ENCODE measurements at regions not wholly inside any gene's neighbourhood (a gene's known extent, or its start where the extent isn't known, plus 50 kb on each side); places are given as distances from the start of the nearest gene placed in this dataset.

DNA sequence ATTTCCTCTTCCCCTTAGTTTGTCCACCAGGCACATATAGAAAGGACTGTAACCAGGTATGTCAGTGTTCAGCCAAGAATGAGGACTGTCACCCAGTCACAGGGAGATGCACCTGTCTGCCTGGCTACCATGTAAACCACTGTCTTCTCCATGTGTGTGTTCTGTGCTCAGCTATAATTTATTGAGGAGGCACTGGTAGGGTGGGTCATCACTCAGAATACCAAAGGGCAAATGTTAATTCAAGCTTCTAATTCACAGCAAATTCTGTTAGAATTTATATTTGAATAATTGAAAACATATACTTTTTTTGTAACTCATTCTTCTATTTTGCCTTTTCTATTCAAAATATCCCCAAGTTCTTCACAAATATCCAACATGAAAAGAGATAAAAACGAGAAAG lies 780.4 kb downstream of the MECOM start:
- H3K4me2 ChIP-seq (ENCODE audit: low read length) = no peak overlapping the region
- H3K9ac ChIP-seq (ENCODE audit: low read length) = no peak overlapping the region
- no peaks in the 10 kb centered on the region for H3K27me3 ChIP-seq (ENCODE audit: insufficient read depth, low read depth, low read length)
- H4K20me1 ChIP-seq (ENCODE audit: insufficient read depth) = no peaks in the 10 kb centered on the region
- H3K4me3 ChIP-seq (ENCODE audit: low read length) = no peak overlapping the region
- H3K9me3 ChIP-seq (ENCODE audit: low read length) = no peaks in the 10 kb centered on the region
- H3K79me2 ChIP-seq (replicated peaks; ENCODE audit: insufficient read depth, low read length) = no peaks in the 10 kb centered on the region
- TF ChIP-seq, protein P1, sequence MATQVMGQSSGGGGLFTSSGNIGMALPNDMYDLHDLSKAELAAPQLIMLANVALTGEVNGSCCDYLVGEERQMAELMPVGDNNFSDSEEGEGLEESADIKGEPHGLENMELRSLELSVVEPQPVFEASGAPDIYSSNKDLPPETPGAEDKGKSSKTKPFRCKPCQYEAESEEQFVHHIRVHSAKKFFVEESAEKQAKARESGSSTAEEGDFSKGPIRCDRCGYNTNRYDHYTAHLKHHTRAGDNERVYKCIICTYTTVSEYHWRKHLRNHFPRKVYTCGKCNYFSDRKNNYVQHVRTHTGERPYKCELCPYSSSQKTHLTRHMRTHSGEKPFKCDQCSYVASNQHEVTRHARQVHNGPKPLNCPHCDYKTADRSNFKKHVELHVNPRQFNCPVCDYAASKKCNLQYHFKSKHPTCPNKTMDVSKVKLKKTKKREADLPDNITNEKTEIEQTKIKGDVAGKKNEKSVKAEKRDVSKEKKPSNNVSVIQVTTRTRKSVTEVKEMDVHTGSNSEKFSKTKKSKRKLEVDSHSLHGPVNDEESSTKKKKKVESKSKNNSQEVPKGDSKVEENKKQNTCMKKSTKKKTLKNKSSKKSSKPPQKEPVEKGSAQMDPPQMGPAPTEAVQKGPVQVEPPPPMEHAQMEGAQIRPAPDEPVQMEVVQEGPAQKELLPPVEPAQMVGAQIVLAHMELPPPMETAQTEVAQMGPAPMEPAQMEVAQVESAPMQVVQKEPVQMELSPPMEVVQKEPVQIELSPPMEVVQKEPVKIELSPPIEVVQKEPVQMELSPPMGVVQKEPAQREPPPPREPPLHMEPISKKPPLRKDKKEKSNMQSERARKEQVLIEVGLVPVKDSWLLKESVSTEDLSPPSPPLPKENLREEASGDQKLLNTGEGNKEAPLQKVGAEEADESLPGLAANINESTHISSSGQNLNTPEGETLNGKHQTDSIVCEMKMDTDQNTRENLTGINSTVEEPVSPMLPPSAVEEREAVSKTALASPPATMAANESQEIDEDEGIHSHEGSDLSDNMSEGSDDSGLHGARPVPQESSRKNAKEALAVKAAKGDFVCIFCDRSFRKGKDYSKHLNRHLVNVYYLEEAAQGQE (IDR thresholded peaks at IDR 0.05; ENCODE audit: borderline replicate concordance) = no peak
- TF ChIP-seq, protein P2, sequence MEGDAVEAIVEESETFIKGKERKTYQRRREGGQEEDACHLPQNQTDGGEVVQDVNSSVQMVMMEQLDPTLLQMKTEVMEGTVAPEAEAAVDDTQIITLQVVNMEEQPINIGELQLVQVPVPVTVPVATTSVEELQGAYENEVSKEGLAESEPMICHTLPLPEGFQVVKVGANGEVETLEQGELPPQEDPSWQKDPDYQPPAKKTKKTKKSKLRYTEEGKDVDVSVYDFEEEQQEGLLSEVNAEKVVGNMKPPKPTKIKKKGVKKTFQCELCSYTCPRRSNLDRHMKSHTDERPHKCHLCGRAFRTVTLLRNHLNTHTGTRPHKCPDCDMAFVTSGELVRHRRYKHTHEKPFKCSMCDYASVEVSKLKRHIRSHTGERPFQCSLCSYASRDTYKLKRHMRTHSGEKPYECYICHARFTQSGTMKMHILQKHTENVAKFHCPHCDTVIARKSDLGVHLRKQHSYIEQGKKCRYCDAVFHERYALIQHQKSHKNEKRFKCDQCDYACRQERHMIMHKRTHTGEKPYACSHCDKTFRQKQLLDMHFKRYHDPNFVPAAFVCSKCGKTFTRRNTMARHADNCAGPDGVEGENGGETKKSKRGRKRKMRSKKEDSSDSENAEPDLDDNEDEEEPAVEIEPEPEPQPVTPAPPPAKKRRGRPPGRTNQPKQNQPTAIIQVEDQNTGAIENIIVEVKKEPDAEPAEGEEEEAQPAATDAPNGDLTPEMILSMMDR (IDR thresholded peaks at IDR 0.05; ENCODE audit: poor library complexity, severe bottlenecking) = no peak
- TF ChIP-seq EZH2 (IDR thresholded peaks at IDR 0.05; ENCODE audit: borderline replicate concordance, insufficient read depth, low read length, poor library complexity, severe bottlenecking) (no peak), POLR2AphosphoS5 (IDR thresholded peaks at IDR 0.05) (no peak), SMC3 (conservative IDR thresholded peaks at IDR 0.05; ENCODE audit: poor library complexity) (no peak), RAD21 (conservative IDR thresholded peaks at IDR 0.05) (no peak), TAF1 (IDR thresholded peaks at IDR 0.05; ENCODE audit: low read depth) (no peak), MXI1 (conservative IDR thresholded peaks at IDR 0.05; ENCODE audit: poor library complexity, severe bottlenecking) (no peak), EP300 (conservative IDR thresholded peaks at IDR 0.05; ENCODE audit: poor library complexity, severe bottlenecking) (no peak)
- no peak overlapping the region for H2AFZ ChIP-seq (ENCODE audit: low read depth, low read length)
- H3K9me2 ChIP-seq (ENCODE audit: insufficient read depth, low read length) = no peaks in the 10 kb centered on the region
- H3K36me3 ChIP-seq (ENCODE audit: insufficient read depth, low read length) = no peaks in the 10 kb centered on the region
- no peak overlapping the region for H3K27ac ChIP-seq (ENCODE audit: low read length)
- H3F3A ChIP-seq (ENCODE audit: insufficient read depth, low read length, poor library complexity, severe bottlenecking) = no peaks in the 10 kb centered on the region

DNA sequence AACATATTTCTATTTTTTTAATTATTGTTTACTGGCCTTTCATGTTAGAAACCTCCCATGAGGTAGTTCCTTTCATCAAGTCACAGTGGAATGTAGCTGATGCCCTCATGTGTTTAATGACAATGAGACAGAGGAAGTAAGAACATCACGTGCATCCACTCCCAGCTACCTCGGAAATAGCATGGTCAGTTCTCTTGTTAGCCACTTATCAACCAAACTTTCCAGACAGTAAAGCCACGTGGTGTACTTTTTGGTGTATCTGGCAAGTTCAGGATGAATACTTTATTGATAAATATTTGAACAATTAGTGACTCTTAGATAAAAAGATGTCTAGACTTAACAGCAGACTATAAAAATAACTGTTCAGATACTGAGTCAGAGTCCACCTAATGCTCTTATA lies 781.7 kb downstream of the MECOM start:
- Histone ChIP-seq H3K9me3 (ENCODE audit: low read length) (no peaks in the 10 kb centered on the region), H3K4me3 (ENCODE audit: low read length) (no peak overlapping the region), H3K9ac (ENCODE audit: low read length) (no peak overlapping the region)

More for the DNA sequence above, 781.7 kb downstream of the MECOM start:
- H3K4me2 ChIP-seq (ENCODE audit: low read length) = no peak overlapping the region
- no peaks in the 10 kb centered on the region for H3K27me3 ChIP-seq (ENCODE audit: insufficient read depth, low read depth, low read length)
- H2AFZ ChIP-seq (ENCODE audit: low read depth, low read length) = no peak overlapping the region
- TF ChIP-seq POLR2AphosphoS5 (IDR thresholded peaks at IDR 0.05) (no peak), EP300 (conservative IDR thresholded peaks at IDR 0.05; ENCODE audit: poor library complexity, severe bottlenecking) (no peak), MXI1 (conservative IDR thresholded peaks at IDR 0.05; ENCODE audit: poor library complexity, severe bottlenecking) (no peak), EZH2 (IDR thresholded peaks at IDR 0.05; ENCODE audit: borderline replicate concordance, insufficient read depth, low read length, poor library complexity, severe bottlenecking) (no peak), SMC3 (conservative IDR thresholded peaks at IDR 0.05; ENCODE audit: poor library complexity) (no peak)
- TF ChIP-seq, protein P1 (IDR thresholded peaks at IDR 0.05; ENCODE audit: borderline replicate concordance) = no peak
- no peaks in the 10 kb centered on the region for H4K20me1 ChIP-seq (ENCODE audit: insufficient read depth)
- no peak overlapping the region for H3K27ac ChIP-seq (ENCODE audit: low read length)
- no peaks in the 10 kb centered on the region for H3F3A ChIP-seq (ENCODE audit: insufficient read depth, low read length, poor library complexity, severe bottlenecking)
- no peaks in the 10 kb centered on the region for H3K9me2 ChIP-seq (ENCODE audit: insufficient read depth, low read length)
- no peaks in the 10 kb centered on the region for H3K36me3 ChIP-seq (ENCODE audit: insufficient read depth, low read length)
- no peaks in the 10 kb centered on the region for H3K79me2 ChIP-seq (replicated peaks; ENCODE audit: insufficient read depth, low read length)
